GM21619 (cell line): ENCODE measurements at regions not wholly inside any gene's neighbourhood (a gene's known extent, or its start where the extent isn't known, plus 50 kb on each side); places are given as distances from the start of the nearest gene placed in this dataset.
A peak's percentile ranks its signal among the peaks of the same experiment; 100 is the strongest.

Experiments
- ATAC-seq: cut with Tn5 transposase; IDR thresholded peaks from one replicate; pipeline ENCODE4 v1.9.1; 2021; ENCODE audit not compliant: unreplicated experiment

- no peak for ATAC-seq
These were observed 523.2 kb upstream of the TENM4 start for GRCh38 chr11:79963856-79964645.

GRCh38 chr11:79960461-79960860 is 519.6 kb upstream of the TENM4 start:
- ATAC-seq, result no peak

- ATAC-seq, result no peak
These were observed 518.5 kb upstream of the TENM4 start for GRCh38 chr11:79959318-79959717.

GRCh38 chr11:79957702-79958101 is 516.9 kb upstream of the TENM4 start:
- no peak for ATAC-seq

- no peak for ATAC-seq
These were observed 515.2 kb upstream of the TENM4 start for GRCh38 chr11:79956061-79956460.

GRCh38 chr11:79953629-79954028 is 512.8 kb upstream of the TENM4 start:
- no peak for ATAC-seq

- no peak for ATAC-seq
These were observed 509.9 kb upstream of the TENM4 start for GRCh38 chr11:79950741-79951140.

- no peak for ATAC-seq
These were observed 509.3 kb upstream of the TENM4 start for GRCh38 chr11:79950172-79950571.

GRCh38 chr11:79949574-79949973 is 508.7 kb upstream of the TENM4 start:
- ATAC-seq, result no peak

- no peak for ATAC-seq
These were observed 501.8 kb upstream of the TENM4 start for GRCh38 chr11:79942646-79943045.

GRCh38 chr11:79942090-79942489 is 501.3 kb upstream of the TENM4 start:
- no peak for ATAC-seq

- no peak for ATAC-seq
These were observed 500.3 kb upstream of the TENM4 start for GRCh38 chr11:79940974-79941735.

- no peak for ATAC-seq
These were observed 499.3 kb upstream of the TENM4 start for GRCh38 chr11:79940165-79940564.

GRCh38 chr11:79939111-79939510 is 498.3 kb upstream of the TENM4 start:
- no peak for ATAC-seq

- ATAC-seq, result no peak
These were observed 497.0 kb upstream of the TENM4 start for GRCh38 chr11:79937676-79938334.

GRCh38 chr11:79932612-79933011 is 491.8 kb upstream of the TENM4 start:
- ATAC-seq, result no peak

GRCh38 chr11:79931692-79932091 is 490.9 kb upstream of the TENM4 start:
- no peak for ATAC-seq

- no peak for ATAC-seq
These were observed 485.9 kb upstream of the TENM4 start for GRCh38 chr11:79926707-79927106.

GRCh38 chr11:79925570-79925969 is 484.7 kb upstream of the TENM4 start:
- peak; percentile 97 for ATAC-seq

GRCh38 chr11:79922641-79923040 is 481.8 kb upstream of the TENM4 start:
- no peak for ATAC-seq

GRCh38 chr11:79920480-79920879 is 479.6 kb upstream of the TENM4 start:
- ATAC-seq, result no peak

GRCh38 chr11:79919350-79919749 is 478.5 kb upstream of the TENM4 start:
- no peak for ATAC-seq
